Esophagus muscularis mucosa (tissue), 3 donors: ENCODE measurements at regions not wholly inside any gene's neighbourhood (a gene's known extent, or its start where the extent isn't known, plus 50 kb on each side); places are given as distances from the start of the nearest gene placed in this dataset.

Experiments used
- CTCF ChIP-seq, 3 experiments: fragments of 200-600 bp in 2 of 3; fragments of 450-650 bp in 1 of 3; sonication (generic) in 2 of 3; IDR thresholded peaks; one replicate each; pipeline ENCODE4 v1.5.1; 2017 to 2019; ENCODE audit warnings: antibody characterized with exemption in 3 of 3, mild to moderate bottlenecking in 2 of 3, moderate library complexity in 1 of 3
- POLR2AphosphoS5 ChIP-seq, 2 donors: sonication (generic); formaldehyde crosslinking; IDR thresholded peaks; one replicate each; pipeline ENCODE4 v1.6.1; 2017; ENCODE audit warnings: antibody characterized with exemption in 2 of 2

GRCh38 chr9:19885608-19886007 lies 96.8 kb upstream of the SLC24A2 start:
- no peak for TF ChIP-seq CTCF (IDR thresholded peaks at IDR 0.05)
- no peak for TF ChIP-seq POLR2AphosphoS5 (IDR thresholded peaks at IDR 0.05)
